GM12891 (cell line): ENCODE measurements at regions not wholly inside any gene's neighbourhood (a gene's known extent, or its start where the extent isn't known, plus 50 kb on each side); places are given as distances from the start of the nearest gene placed in this dataset.

Source experiments
- DNase-seq: peaks from one replicate; pipeline ENCODE4 v3.0.0; 2011; ENCODE audit warnings: low spot score; ENCODE audit not compliant: insufficient read length
- FAIRE-seq: peaks from 2 replicates; lab custom pipeline; 2011; peaks lifted over from hg19 to GRCh38; lab: Jason Lieb, UNC
- PAX5 ChIP-seq: IDR thresholded peaks from 2 replicates; pipeline ENCODE4 v1.6.1; 2011; ENCODE audit warnings: low read length, moderate library complexity, mild to moderate bottlenecking; ENCODE audit not compliant: insufficient read depth, severe bottlenecking
- POLR2A ChIP-seq: IDR thresholded peaks from 2 replicates; pipeline ENCODE4 v1.6.1; 2011; ENCODE audit warnings: low read depth, low read length, control low read depth
- POLR2AphosphoS5 ChIP-seq: IDR thresholded peaks from 2 replicates; pipeline ENCODE4 v1.6.1; 2011; ENCODE audit warnings: low read depth, low read length, control low read depth
- POU2F2 ChIP-seq: IDR thresholded peaks from 2 replicates; pipeline ENCODE4 v1.6.1; 2011; ENCODE audit warnings: low read depth, mild to moderate bottlenecking, control low read depth, low read length, moderate library complexity
- SPI1 ChIP-seq: IDR thresholded peaks from 2 replicates; pipeline ENCODE4 v1.6.1; 2011; ENCODE audit warnings: low read depth, low read length, control low read depth
- TAF1 ChIP-seq: IDR thresholded peaks from 2 replicates; pipeline ENCODE4 v1.6.1; 2011; ENCODE audit warnings: low read depth, low read length, control low read depth

DNA sequence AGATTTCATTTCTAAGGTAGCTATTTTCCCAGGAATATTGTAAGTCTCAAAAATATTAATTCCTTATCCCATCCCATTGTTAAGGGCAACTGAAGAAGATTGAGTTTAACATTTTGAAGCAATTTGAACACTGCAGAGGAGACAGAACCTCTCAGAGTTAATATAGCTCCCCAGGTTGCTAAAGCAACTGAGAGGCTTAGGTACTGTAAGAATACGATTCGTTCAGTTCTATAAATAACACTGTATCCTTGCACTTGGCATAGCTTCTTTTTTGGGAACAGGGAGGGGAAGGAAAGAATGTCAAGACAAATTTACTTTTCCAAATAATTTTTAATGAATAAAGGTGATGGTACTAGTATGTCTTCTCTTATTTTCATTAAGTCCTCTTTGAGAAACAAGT is 658.4 kb upstream of the CELF2 start:
- no peak for DNase-seq
- TF ChIP-seq POU2F2 = no peak
- TF ChIP-seq POLR2A = no peak
- no peak for TF ChIP-seq POLR2AphosphoS5
- TF ChIP-seq TAF1 = no peak
- TF ChIP-seq SPI1 = no peak
- TF ChIP-seq PAX5 = no peak
- no peak for FAIRE-seq

DNA sequence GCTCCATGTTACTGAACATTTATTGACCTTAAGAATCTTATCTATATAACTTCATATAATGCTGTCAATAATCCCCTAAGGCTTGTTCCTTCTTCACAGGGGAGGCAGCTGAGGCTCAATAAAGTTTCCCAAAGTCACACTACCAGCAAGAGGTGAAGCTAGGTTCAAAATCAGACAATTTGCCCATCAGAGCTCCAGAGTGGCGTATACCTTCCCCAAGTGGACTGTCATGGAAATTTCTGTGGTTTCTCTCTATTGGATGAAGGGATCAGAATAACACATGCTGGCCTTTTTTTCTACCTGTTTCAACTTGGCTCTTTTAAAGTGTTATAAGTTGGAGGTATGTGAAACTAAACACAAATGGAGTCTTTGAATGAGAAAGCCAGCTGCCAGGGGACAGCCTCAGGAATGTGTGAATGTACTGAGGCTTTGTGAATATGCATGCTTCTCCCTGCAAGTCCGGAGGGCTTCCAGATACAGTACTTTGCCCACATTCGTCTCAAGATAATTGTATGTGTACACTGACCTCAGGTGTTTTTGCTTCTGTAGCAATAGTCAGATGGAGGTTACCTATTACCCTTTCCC is 656.3 kb upstream of the CELF2 start:
- FAIRE-seq (no peak), DNase-seq (no peak)
- TF ChIP-seq POLR2A = no peak
- TF ChIP-seq POU2F2 = no peak
- TF ChIP-seq POLR2AphosphoS5 = no peak
- no peak for TF ChIP-seq PAX5
- TF ChIP-seq TAF1 = no peak
- TF ChIP-seq SPI1 = no peak

DNA sequence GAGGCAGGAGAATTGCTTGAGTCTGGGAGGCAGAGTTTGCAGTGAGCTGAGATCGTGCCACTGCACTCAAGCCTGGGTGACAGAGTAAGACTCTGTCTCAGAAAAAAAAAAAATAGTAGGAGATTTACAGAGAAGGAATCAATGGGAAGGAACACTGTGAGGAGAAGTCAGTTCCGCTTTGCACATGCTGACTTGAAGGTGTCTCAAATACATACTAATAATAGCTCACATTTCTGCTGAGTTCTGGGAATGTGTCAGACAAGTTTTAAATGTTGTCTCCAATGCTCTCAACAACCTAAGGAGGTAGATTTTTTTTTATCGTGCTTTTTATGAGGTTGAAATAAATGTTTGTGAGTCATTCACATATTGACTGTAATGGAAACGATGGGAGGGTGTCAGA is 654.9 kb upstream of the CELF2 start:
- TF ChIP-seq SPI1 = no peak
- DNase-seq = no peak
- no peak for FAIRE-seq

DNA sequence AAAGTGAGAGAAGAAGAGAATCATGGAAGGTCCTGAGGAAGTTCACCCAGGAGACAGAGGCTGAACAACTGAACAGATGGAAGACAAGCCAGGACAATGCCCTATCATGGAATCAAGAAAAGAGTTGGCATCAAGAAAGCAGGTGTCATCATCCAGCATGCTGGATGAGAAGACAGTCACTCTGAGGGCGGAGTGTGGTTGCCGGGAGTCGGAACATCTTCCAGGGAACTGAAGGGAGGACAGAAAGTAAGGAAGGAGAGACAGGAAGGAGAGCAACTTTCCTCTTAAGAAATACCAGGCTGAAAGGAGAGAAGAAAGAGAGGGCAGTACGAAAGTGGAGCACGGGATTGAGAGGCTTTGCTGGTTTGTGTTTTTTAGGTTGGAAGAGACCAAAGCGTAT is 654.5 kb upstream of the CELF2 start:
- DNase-seq (no peak), FAIRE-seq (no peak)
- TF ChIP-seq POU2F2 (no peak), SPI1 (no peak), POLR2AphosphoS5 (no peak), POLR2A (no peak), TAF1 (no peak), PAX5 (no peak)

DNA sequence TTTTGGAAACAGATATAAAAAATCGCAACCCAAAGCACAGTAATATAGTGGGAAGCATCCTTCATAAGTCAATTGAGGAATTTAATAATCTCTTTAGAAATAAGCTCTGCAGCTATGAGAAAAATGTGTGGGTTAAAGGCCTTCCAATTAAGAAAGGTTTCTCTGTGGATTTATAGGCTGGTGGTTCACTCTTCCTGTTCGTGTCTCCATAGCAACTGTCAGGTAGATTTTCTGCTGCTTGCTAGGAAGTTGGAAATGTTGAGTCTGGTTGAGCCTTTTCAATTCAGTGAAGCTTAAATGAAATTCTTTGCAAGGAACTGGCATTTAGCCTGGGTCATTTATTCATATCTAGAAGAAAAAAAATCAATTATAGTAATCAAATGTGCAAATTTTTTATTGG is 652.8 kb upstream of the CELF2 start:
- FAIRE-seq = no peak
- no peak for DNase-seq
- no peak for TF ChIP-seq POU2F2

- FAIRE-seq (no peak), DNase-seq (no peak)
- TF ChIP-seq POU2F2 (no peak), PAX5 (no peak), POLR2AphosphoS5 (no peak), TAF1 (no peak), SPI1 (no peak), POLR2A (no peak)
Observed at GRCh38 chr10:10365676-10366075, 652.0 kb upstream of the CELF2 start.

- DNase-seq (no peak), FAIRE-seq (no peak)
- TF ChIP-seq SPI1 = no peak
- no peak for TF ChIP-seq PAX5
- no peak for TF ChIP-seq POLR2A
Observed at GRCh38 chr10:10366836-10367235, 650.8 kb upstream of the CELF2 start.

DNA sequence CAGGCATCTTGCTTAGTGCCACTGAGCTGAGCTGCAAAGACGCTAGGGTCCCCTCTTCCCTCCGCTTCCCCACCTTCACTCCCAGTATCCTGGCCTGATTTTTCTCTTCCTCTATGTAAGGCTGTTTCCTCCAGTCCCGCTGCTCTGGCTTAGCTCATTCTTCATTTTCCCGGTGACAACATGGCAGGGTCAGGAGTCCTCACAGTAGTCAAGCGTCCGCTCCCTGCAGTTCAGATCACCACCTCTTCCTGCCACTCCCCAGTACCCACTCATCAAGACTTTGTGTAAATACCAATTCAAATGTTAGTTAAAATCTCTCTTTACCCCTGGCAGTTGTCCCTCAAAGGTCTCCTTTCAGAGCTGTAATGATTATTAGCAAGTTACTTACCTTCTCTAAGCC is 650.4 kb upstream of the CELF2 start:
- TF ChIP-seq SPI1 (no peak), POLR2AphosphoS5 (no peak), TAF1 (no peak), POLR2A (no peak), PAX5 (no peak)
- FAIRE-seq (no peak), DNase-seq (no peak)

DNA sequence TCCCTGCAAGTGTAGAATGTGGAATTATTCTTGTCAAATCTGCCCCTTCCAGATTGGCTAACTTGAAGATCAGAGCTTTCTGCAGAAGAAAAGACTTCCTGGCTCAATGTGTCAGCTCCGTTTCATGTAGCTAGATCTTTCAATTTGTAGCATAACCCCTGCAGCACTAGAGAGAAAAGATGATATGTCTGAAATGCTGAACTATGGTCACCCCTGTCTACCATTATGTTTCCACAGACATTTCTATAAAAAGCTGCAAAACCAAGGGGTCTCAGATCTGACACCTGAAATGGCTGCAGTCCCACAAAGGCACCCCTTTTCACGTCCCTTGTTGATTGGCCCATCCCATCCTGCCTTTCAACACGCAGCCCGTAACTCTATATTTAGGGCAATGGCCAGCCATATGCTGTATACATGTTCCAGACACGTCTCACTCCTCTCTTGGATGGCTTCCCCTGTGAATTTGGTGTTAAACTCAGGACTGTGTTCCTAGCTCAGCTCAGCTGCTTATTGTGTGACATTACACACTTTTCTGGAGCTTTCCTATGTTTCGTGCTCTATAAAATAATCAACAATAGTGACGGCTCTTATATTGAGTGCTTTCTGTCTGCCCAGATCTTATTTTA is 648.6 kb upstream of the CELF2 start:
- FAIRE-seq = no peak
- no peak for DNase-seq
- TF ChIP-seq PAX5 (no peak), SPI1 (no peak), POLR2A (no peak), POU2F2 (no peak), TAF1 (no peak), POLR2AphosphoS5 (no peak)

- no peak for DNase-seq
- TF ChIP-seq SPI1 (no peak), POLR2AphosphoS5 (no peak), PAX5 (no peak), POLR2A (no peak), TAF1 (no peak), POU2F2 (no peak)
- FAIRE-seq = no peak
Observed at GRCh38 chr10:10385831-10386230, 631.8 kb upstream of the CELF2 start.

DNA sequence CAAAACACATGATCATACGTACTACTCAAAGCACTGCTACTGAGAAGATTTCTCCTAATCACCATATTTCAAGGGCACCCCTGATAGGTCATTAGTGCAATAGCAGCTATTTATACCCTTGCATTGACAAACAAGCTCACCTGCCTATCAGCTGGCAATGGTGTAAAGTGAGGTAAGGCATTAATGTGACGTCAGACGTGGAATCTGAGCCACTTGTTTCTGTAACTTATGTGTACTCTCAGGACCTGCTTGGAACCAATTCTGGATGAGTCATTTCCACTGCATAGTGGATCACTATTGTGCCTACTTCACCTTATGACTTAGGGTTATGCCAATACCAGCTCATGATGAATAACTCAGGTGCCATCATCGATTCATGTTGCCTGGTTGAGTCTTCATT is 628.5 kb upstream of the CELF2 start:
- FAIRE-seq (no peak), DNase-seq (no peak)
- no peak for TF ChIP-seq PAX5
- no peak for TF ChIP-seq SPI1
- no peak for TF ChIP-seq POLR2A
- no peak for TF ChIP-seq TAF1
- no peak for TF ChIP-seq POLR2AphosphoS5
- no peak for TF ChIP-seq POU2F2
